ENCODE measurements at regions not wholly inside any gene's neighbourhood (a gene's known extent, or its start where the extent isn't known, plus 50 kb on each side); places are given as distances from the start of the nearest gene placed in this dataset.

DNA sequence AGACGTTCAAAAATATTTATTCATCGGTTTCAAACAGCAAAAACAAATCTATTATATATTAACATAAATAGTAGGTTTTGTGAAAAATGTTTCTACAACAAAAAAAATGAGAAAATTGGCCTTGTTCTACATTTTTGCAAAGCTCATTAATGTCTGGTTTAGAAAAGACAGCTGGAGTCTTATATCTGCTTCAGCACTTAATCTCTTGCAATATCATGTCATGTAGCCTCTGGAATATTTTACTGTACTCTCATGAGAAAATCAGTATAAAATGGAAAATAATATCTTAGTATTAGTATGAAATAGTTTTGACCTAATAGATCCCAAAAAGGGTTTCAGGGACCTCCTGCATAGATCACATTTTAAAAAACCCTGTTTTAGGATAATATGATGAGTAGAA, 326.6 kb downstream of the ARL4A start:
- no peak overlapping the region for H3K27ac Mint-ChIP-seq
- TF ChIP-seq, protein P1, sequence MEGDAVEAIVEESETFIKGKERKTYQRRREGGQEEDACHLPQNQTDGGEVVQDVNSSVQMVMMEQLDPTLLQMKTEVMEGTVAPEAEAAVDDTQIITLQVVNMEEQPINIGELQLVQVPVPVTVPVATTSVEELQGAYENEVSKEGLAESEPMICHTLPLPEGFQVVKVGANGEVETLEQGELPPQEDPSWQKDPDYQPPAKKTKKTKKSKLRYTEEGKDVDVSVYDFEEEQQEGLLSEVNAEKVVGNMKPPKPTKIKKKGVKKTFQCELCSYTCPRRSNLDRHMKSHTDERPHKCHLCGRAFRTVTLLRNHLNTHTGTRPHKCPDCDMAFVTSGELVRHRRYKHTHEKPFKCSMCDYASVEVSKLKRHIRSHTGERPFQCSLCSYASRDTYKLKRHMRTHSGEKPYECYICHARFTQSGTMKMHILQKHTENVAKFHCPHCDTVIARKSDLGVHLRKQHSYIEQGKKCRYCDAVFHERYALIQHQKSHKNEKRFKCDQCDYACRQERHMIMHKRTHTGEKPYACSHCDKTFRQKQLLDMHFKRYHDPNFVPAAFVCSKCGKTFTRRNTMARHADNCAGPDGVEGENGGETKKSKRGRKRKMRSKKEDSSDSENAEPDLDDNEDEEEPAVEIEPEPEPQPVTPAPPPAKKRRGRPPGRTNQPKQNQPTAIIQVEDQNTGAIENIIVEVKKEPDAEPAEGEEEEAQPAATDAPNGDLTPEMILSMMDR (IDR thresholded peaks at IDR 0.05) = no peak
- ChIA-PET CTCF (no interaction called here), POLR2A (no interaction called here)
- ATAC-seq (ENCODE audit: low read depth) (no peak), DNase-seq (no peak)
- intact Hi-C loops (cut with micrococcal nuclease) = no loop called here
- H3K4me1 Mint-ChIP-seq = no peaks in the 10 kb centered on the region
- H3K4me3 Mint-ChIP-seq = no peak overlapping the region
- no peaks in the 10 kb centered on the region for H3K9me3 Mint-ChIP-seq
- peaks cover 2% of the 10 kb centered on the region for H3K27me3 Mint-ChIP-seq
- H3K36me3 Mint-ChIP-seq (ENCODE audit: low read depth) = no peaks in the 10 kb centered on the region

DNA sequence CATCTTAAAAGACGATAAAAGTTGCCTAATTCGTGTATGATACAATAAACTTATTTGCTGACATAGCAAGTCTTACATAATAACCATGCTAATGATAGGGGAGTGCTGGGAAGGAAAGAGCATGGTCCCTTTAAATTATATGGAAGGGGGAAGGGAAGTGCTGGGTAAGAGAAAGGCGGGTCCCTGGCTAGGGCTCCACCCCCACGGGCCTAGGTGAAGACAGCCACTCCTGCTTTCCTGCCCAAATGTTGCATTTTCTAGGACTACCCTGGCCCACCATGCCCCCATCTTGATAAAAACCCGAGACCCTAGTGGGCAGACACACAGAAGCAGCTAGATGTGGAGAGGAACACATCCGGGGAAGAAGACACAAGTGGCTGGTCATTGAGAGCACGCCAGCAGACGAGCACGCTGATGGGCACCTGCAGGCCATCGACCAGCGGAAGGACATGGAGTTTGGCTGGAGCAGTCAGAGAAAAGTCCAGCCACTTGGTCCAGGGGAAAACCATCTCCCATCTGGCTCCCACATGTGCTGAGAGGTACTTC, 328.7 kb downstream of the ARL4A start:
- intact Hi-C loops (cut with micrococcal nuclease) = no loop called here
- ChIA-PET CTCF (no interaction called here), POLR2A (no interaction called here)
- no peak for DNase-seq
- ATAC-seq (ENCODE audit: low read depth) = no peak
- Mint-ChIP-seq H3K36me3 (ENCODE audit: low read depth) (no peaks in the 10 kb centered on the region), H3K9me3 (no peaks in the 10 kb centered on the region), H3K4me1 (no peaks in the 10 kb centered on the region), H3K4me3 (no peak overlapping the region), H3K27me3 (no peaks in the 10 kb centered on the region), H3K27ac (no peak overlapping the region)
- TF ChIP-seq, protein P1 (IDR thresholded peaks at IDR 0.05) = no peak

DNA sequence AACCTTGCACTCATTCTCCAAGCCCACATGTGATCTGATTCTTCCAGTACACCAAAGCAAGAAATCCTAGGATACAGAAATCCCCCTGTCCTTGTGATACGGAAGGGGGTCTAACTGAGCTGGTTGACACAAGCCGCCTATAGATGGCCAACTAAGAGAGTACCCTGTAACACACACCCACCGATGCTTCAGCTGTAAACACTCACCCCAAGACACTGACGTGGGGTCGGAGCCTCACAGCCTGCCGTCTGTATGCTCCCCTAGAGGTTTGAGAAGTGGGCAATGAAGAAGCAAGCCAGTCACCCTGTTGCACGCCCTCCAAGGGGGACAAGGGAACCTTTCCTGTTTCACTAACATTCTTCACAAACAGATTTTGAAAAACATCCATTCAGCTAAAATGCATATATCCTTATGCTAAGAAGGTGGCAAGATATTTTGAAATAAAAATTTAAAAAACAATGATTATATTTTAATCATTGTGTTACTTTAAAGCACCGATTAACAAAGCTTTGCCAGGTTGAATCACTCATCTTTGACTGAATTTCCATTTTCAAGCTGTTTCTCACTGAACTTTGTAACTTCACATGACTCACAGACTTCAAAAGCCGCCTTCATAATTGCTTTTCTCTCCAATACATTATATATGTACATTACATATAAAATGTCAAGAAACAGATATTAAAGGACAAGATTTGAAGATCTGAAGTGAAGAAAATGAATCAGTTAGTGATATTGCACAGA, 329.3 kb downstream of the ARL4A start:
- DNase-seq (no peak), ATAC-seq (ENCODE audit: low read depth) (no peak)
- TF ChIP-seq, protein P1 (IDR thresholded peaks at IDR 0.05) = no peak
- POLR2A ChIA-PET = no interaction called here
- intact Hi-C loops (cut with micrococcal nuclease) = no loop called here
- Mint-ChIP-seq H3K27me3 (no peaks in the 10 kb centered on the region), H3K4me1 (no peaks in the 10 kb centered on the region), H3K9me3 (no peaks in the 10 kb centered on the region), H3K4me3 (no peak overlapping the region), H3K27ac (no peak overlapping the region), H3K36me3 (ENCODE audit: low read depth) (no peaks in the 10 kb centered on the region)
- CTCF ChIA-PET = no interaction called here

DNA sequence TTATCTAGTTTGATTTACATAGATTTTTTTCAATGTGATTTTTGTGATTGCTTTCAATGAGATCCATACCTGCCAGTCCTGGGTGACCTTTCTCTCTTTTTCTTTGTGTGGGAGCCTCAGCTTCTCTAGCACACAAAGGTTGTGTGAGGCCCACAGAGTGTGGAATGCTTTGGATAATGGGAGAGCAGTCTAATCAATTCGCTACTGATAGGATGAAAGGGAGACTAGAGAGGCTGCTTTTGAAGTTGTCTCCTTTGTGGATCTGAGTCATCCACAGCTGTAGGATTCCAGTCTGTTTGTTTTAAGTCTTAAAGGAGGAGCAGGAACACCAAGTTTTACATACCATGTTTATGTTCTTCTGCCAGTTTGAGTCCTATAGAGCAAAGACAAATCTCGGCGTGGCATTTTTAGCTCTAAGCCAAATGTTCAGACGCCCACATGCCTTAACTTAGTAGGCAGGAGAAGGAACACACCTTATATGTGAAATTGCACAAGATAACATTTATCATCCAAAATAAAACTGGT, 330.0 kb downstream of the ARL4A start:
- H3K27ac Mint-ChIP-seq = no peak overlapping the region
- H3K27me3 Mint-ChIP-seq = no peaks in the 10 kb centered on the region
- ATAC-seq (ENCODE audit: low read depth) (no peak), DNase-seq (no peak)
- ChIA-PET POLR2A (no interaction called here), CTCF (no interaction called here)
- no peak overlapping the region for H3K4me3 Mint-ChIP-seq
- intact Hi-C loops (cut with micrococcal nuclease) = no loop called here
- H3K9me3 Mint-ChIP-seq = no peaks in the 10 kb centered on the region
- H3K36me3 Mint-ChIP-seq (ENCODE audit: low read depth) = no peaks in the 10 kb centered on the region
- TF ChIP-seq, protein P1 (IDR thresholded peaks at IDR 0.05) = no peak
- no peaks in the 10 kb centered on the region for H3K4me1 Mint-ChIP-seq

DNA sequence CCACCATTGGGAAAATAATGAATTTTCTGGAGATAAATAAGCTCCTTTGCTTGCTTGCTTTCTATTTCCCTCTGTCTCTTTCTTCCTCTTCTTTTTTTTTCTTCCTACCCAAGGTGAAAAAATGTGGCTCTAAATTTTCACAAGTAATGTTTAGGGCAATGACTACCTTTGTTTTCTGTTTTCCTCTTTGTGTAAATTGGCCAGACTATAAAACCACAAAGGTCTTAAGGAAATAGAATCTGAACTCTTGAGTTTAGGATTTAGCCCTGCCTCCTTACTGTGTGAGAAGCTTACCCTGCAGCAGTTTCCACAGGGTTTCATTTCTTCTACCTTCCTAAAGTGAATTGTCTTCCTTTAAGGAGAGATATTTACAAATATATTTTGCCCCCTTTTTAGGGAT, 330.4 kb downstream of the ARL4A start:
- TF ChIP-seq, protein P1 (IDR thresholded peaks at IDR 0.05) = no peak
- Mint-ChIP-seq H3K4me1 (no peaks in the 10 kb centered on the region), H3K9me3 (no peaks in the 10 kb centered on the region), H3K27me3 (no peaks in the 10 kb centered on the region), H3K4me3 (no peak overlapping the region), H3K36me3 (ENCODE audit: low read depth) (no peaks in the 10 kb centered on the region), H3K27ac (no peak overlapping the region)
- CTCF ChIA-PET = no interaction called here
- ATAC-seq (ENCODE audit: low read depth) (no peak), DNase-seq (no peak)
- intact Hi-C loops (cut with micrococcal nuclease) = no loop called here
- POLR2A ChIA-PET = no interaction called here

Data from activated B cell treated with CpG ODN at 0.5 μM for 24 hours (primary cell).